NB4 (cell line): ENCODE measurements at regions not wholly inside any gene's neighbourhood (a gene's known extent, or its start where the extent isn't known, plus 50 kb on each side); places are given as distances from the start of the nearest gene placed in this dataset.

Experiments
- DNase-seq: peaks from one replicate; pipeline ENCODE4 v3.0.0; 2010; ENCODE audit warnings: low read depth
- H3K4me3 ChIP-seq: one replicate; pipeline ENCODE4 v1.5.1; 2011; ENCODE audit warnings: mild to moderate bottlenecking, low read depth, low read length, moderate library complexity
- CTCF ChIP-seq: IDR thresholded peaks from one replicate; pipeline ENCODE4 v1.5.1; 2012; ENCODE audit warnings: low read depth, low read length
- MAX ChIP-seq: IDR thresholded peaks from 2 replicates; pipeline ENCODE4 v1.6.1; 2011; ENCODE audit warnings: low read depth, low read length
- MYC ChIP-seq: IDR thresholded peaks from 2 replicates; pipeline ENCODE4 v1.6.1; 2011; ENCODE audit warnings: low read depth, low read length
- POLR2A ChIP-seq: IDR thresholded peaks from 2 replicates; pipeline ENCODE4 v1.6.1; 2011; ENCODE audit warnings: mild to moderate bottlenecking; ENCODE audit not compliant: insufficient read length; ENCODE audit errors: extremely low read depth

- DNase-seq = no peak
- TF ChIP-seq POLR2A (no peak), MAX (no peak), MYC (no peak), CTCF (no peak)
- no peak overlapping the region for H3K4me3 ChIP-seq
These were observed 93.1 kb upstream of the FGF3 start for GRCh38 chr11:69912161-69912910.

- DNase-seq = peak; percentile 40
- TF ChIP-seq MAX = peak; percentile 76
- TF ChIP-seq CTCF = peak; percentile 32
- TF ChIP-seq MYC = no peak
- no peak overlapping the region for H3K4me3 ChIP-seq
These were observed 93.8 kb upstream of the FGF3 start for GRCh38 chr11:69912911-69913451.

- no peak for DNase-seq
- H3K4me3 ChIP-seq = no peak overlapping the region
- no peak for TF ChIP-seq MYC
- TF ChIP-seq MAX = no peak
- TF ChIP-seq POLR2A = no peak
- TF ChIP-seq CTCF = no peak
These were observed 94.5 kb upstream of the FGF3 start for GRCh38 chr11:69913591-69914285.

- no peak for DNase-seq
- TF ChIP-seq CTCF (no peak), MAX (no peak), POLR2A (no peak), MYC (no peak)
- no peak overlapping the region for H3K4me3 ChIP-seq
These were observed 95.3 kb upstream of the FGF3 start for GRCh38 chr11:69914286-69915150.

- no peak overlapping the region for H3K4me3 ChIP-seq
- no peak for DNase-seq
- TF ChIP-seq POLR2A (no peak), MAX (no peak), MYC (no peak), CTCF (no peak)
These were observed 95.9 kb upstream of the FGF3 start for GRCh38 chr11:69915151-69915500.
